GM23338 (cell line): ENCODE measurements at regions not wholly inside any gene's neighbourhood (a gene's known extent, or its start where the extent isn't known, plus 50 kb on each side); places are given as distances from the start of the nearest gene placed in this dataset.

Experiments
- ATAC-seq: fragments of 200-7000 bp; cut with Tn5 transposase; 3 replicates; pipeline ENCODE4 v1.9.1; 2020
- DNase-seq: peaks from one replicate; pipeline ENCODE4 v3.0.0-alpha.2; 2015; ENCODE audit warnings: low spot score
- H2AFZ ChIP-seq: fragments of 200-600 bp; sonication (generic); 2 replicates; pipeline ENCODE4 v1.8.0; 2016; ENCODE audit warnings: antibody characterized with exemption, mild to moderate bottlenecking, moderate library complexity
- H3F3A ChIP-seq: fragments of 200-600 bp; sonication (generic); replicated peaks from 2 replicates; pipeline ENCODE4 v1.8.0; 2017; ENCODE audit warnings: antibody characterized with exemption, mixed run types, low read depth
- H3K27ac ChIP-seq: fragments of 200-600 bp; sonication (generic); 2 replicates; pipeline ENCODE4 v1.6.1; 2016; ENCODE audit warnings: low read depth
- H3K27me3 ChIP-seq: fragments of 200-600 bp; sonication (generic); 2 replicates; pipeline ENCODE4 v1.8.0; 2016; ENCODE audit warnings: mild to moderate bottlenecking, mixed run types, moderate library complexity; ENCODE audit not compliant: insufficient read depth
- H3K36me3 ChIP-seq: fragments of 200-600 bp; sonication (generic); 2 replicates; pipeline ENCODE4 v1.8.0; 2016; ENCODE audit warnings: mild to moderate bottlenecking; ENCODE audit not compliant: insufficient read depth
- H3K4me1 ChIP-seq: fragments of 200-600 bp; sonication (generic); 2 replicates; pipeline ENCODE4 v1.8.0; 2016; ENCODE audit warnings: mild to moderate bottlenecking, moderate library complexity; ENCODE audit not compliant: insufficient read depth
- H3K4me2 ChIP-seq: fragments of 200-600 bp; sonication (generic); 2 replicates; pipeline ENCODE4 v1.7.1; 2017; ENCODE audit warnings: mixed run types
- H3K4me3 ChIP-seq: fragments of 200-600 bp; sonication (generic); 2 replicates; pipeline ENCODE4 v1.6.1; 2016; ENCODE audit warnings: mixed run types
- H3K79me2 ChIP-seq: fragments of 200-600 bp; sonication (generic); replicated peaks from 2 replicates; pipeline ENCODE4 v1.8.0; 2017; ENCODE audit warnings: mild to moderate bottlenecking; ENCODE audit not compliant: insufficient read depth
- H3K9me2 ChIP-seq: fragments of 200-600 bp; sonication (generic); 2 replicates; pipeline ENCODE4 v1.8.0; 2017; ENCODE audit not compliant: insufficient read depth
- H4K20me1 ChIP-seq: fragments of 200-600 bp; sonication (generic); replicated peaks from 2 replicates; pipeline ENCODE4 v1.8.0; 2017; ENCODE audit warnings: mild to moderate bottlenecking; ENCODE audit not compliant: insufficient read depth
- H3K27ac Mint-ChIP-seq: 2 replicates; pipeline ENCODE4 v1.8.0; 2020; ENCODE audit warnings: inconsistent platforms, mild to moderate bottlenecking, moderate library complexity, mixed read lengths
- H3K27me3 Mint-ChIP-seq: 3 replicates; pipeline ENCODE4 v1.8.0; 2022; ENCODE audit warnings: low read depth, mild to moderate bottlenecking, moderate library complexity, mixed read lengths, inconsistent platforms; ENCODE audit not compliant: insufficient read depth, poor library complexity
- H3K36me3 Mint-ChIP-seq: 3 replicates; pipeline ENCODE4 v1.8.0; 2021; ENCODE audit warnings: low read depth, mild to moderate bottlenecking, inconsistent platforms, moderate library complexity, mixed read lengths
- H3K4me1 Mint-ChIP-seq: 3 replicates; pipeline ENCODE4 v1.8.0; 2020; ENCODE audit warnings: mild to moderate bottlenecking, inconsistent platforms, mixed read lengths
- H3K4me3 Mint-ChIP-seq: 3 replicates; pipeline ENCODE4 v1.8.0; 2021; ENCODE audit warnings: moderate library complexity, mild to moderate bottlenecking, inconsistent platforms, mixed read lengths
- H3K9me3 Mint-ChIP-seq: 3 replicates; pipeline ENCODE4 v1.8.0; 2020; ENCODE audit warnings: moderate library complexity, mild to moderate bottlenecking, inconsistent platforms, mixed read lengths
- CREB1 ChIP-seq: fragments of 250-450 bp; sonication (Bioruptor Pico); IDR thresholded peaks from 2 replicates; pipeline ENCODE4 v1.5.0; 2020; ENCODE audit warnings: low read depth, mild to moderate bottlenecking, moderate library complexity
- CTCF ChIP-seq, 2 experiments: fragments of 200-600 bp in 1 of 2; sonication (generic) in 1 of 2; conservative IDR thresholded peaks; 2 replicates each; pipeline versions ENCODE4 v1.5.1 to v1.6.1; 2016 to 2017; ENCODE audit warnings: antibody characterized with exemption in 2 of 2, low read depth in 2 of 2, mild to moderate bottlenecking in 2 of 2, moderate library complexity in 1 of 2
- EZH2 ChIP-seq: fragments of 200-600 bp; sonication (generic); IDR thresholded peaks from one replicate; pipeline ENCODE4 v1.8.0; 2017; ENCODE audit warnings: antibody characterized with exemption, mild to moderate bottlenecking, low read depth; ENCODE audit not compliant: unreplicated experiment
- EZH2phosphoT487 ChIP-seq: fragments of 200-600 bp; sonication (generic); IDR thresholded peaks from one replicate; pipeline ENCODE4 v1.8.1; 2018; ENCODE audit warnings: antibody characterized with exemption; ENCODE audit not compliant: unreplicated experiment
- JUNB ChIP-seq: IDR thresholded peaks from one replicate; pipeline ENCODE4 v1.6.1; 2016; ENCODE audit warnings: antibody characterized with exemption; ENCODE audit not compliant: unreplicated experiment
- NANOG ChIP-seq: IDR thresholded peaks from 2 replicates; pipeline ENCODE4 v1.6.1; 2016; ENCODE audit warnings: antibody characterized with exemption, borderline replicate concordance
- POLR2AphosphoS5 ChIP-seq: IDR thresholded peaks from 2 replicates; pipeline ENCODE4 v1.6.1; 2016; ENCODE audit warnings: antibody characterized with exemption, low read depth
- STAT1 ChIP-seq: IDR thresholded peaks from one replicate; pipeline ENCODE4 v1.6.1; 2016; ENCODE audit warnings: antibody characterized with exemption; ENCODE audit not compliant: unreplicated experiment
- ZNF114 ChIP-seq: fragments of 250-450 bp; sonication (Bioruptor Pico); IDR thresholded peaks from 2 replicates; pipeline ENCODE4 v1.5.0; 2020; ENCODE audit warnings: mild to moderate bottlenecking, moderate library complexity
- ZNF331 ChIP-seq: fragments of 250-450 bp; sonication (Bioruptor Pico); IDR thresholded peaks from 2 replicates; pipeline ENCODE4 v1.5.0; 2020; ENCODE audit warnings: low read depth, mild to moderate bottlenecking, moderate library complexity
- TF ChIP-seq, protein P1 (sequence below): IDR thresholded peaks from one replicate; pipeline ENCODE4 v1.6.1; 2018; ENCODE audit warnings: antibody characterized with exemption; ENCODE audit not compliant: unreplicated experiment
- TF ChIP-seq, protein P2 (sequence below): IDR thresholded peaks from 2 replicates; pipeline ENCODE4 v1.6.1; 2016; ENCODE audit warnings: antibody characterized with exemption
- TF ChIP-seq, protein P3 (sequence below): fragments of 250-450 bp; sonication (Bioruptor Pico); IDR thresholded peaks from 2 replicates; pipeline ENCODE4 v1.5.0; 2020; ENCODE audit warnings: mild to moderate bottlenecking, moderate library complexity

DNA sequence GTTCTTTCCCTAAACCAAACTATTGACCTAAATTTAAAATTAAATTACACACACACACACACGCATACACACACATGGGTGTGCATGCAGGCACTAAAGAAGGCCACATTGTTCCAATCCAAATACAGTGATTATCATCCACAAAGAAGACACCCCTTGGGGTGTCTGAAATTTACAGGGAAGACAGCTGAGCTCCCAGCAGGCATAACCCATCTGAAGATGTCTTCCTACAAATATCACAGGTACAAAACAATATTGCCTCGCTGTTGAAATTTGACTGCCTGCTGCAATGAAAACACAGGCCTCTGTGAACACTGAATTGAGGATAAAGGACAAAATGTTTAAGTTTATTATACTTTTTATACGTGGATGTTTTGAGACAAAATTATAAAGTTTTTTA, 50.2 kb upstream of the SLC7A11 start:
- Histone ChIP-seq H3K4me3 (no peak overlapping the region), H3K4me1 (no peaks in the 10 kb centered on the region), H3F3A (no peaks in the 10 kb centered on the region), H3K79me2 (no peaks in the 10 kb centered on the region), H3K27ac (no peak overlapping the region), H3K27me3 (no peaks in the 10 kb centered on the region), H3K36me3 (no peaks in the 10 kb centered on the region), H4K20me1 (no peaks in the 10 kb centered on the region), H3K4me2 (no peak overlapping the region), H2AFZ (no peak overlapping the region), H3K9me2 (no peaks in the 10 kb centered on the region)
- DNase-seq (no peak), ATAC-seq (no peak)
- no peak overlapping the region for H3K27ac Mint-ChIP-seq
- H3K9me3 Mint-ChIP-seq = no peaks in the 10 kb centered on the region
- no peaks in the 10 kb centered on the region for H3K4me1 Mint-ChIP-seq
- H3K36me3 Mint-ChIP-seq = no peaks in the 10 kb centered on the region
- no peaks in the 10 kb centered on the region for H3K27me3 Mint-ChIP-seq
- H3K4me3 Mint-ChIP-seq = no peak overlapping the region
- no peak for TF ChIP-seq NANOG
- no peak for TF ChIP-seq CTCF (conservative IDR thresholded peaks at IDR 0.05; ENCODE audit: low read depth in 2 of 2)
- TF ChIP-seq, protein P1, sequence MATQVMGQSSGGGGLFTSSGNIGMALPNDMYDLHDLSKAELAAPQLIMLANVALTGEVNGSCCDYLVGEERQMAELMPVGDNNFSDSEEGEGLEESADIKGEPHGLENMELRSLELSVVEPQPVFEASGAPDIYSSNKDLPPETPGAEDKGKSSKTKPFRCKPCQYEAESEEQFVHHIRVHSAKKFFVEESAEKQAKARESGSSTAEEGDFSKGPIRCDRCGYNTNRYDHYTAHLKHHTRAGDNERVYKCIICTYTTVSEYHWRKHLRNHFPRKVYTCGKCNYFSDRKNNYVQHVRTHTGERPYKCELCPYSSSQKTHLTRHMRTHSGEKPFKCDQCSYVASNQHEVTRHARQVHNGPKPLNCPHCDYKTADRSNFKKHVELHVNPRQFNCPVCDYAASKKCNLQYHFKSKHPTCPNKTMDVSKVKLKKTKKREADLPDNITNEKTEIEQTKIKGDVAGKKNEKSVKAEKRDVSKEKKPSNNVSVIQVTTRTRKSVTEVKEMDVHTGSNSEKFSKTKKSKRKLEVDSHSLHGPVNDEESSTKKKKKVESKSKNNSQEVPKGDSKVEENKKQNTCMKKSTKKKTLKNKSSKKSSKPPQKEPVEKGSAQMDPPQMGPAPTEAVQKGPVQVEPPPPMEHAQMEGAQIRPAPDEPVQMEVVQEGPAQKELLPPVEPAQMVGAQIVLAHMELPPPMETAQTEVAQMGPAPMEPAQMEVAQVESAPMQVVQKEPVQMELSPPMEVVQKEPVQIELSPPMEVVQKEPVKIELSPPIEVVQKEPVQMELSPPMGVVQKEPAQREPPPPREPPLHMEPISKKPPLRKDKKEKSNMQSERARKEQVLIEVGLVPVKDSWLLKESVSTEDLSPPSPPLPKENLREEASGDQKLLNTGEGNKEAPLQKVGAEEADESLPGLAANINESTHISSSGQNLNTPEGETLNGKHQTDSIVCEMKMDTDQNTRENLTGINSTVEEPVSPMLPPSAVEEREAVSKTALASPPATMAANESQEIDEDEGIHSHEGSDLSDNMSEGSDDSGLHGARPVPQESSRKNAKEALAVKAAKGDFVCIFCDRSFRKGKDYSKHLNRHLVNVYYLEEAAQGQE = no peak
- no peak for TF ChIP-seq JUNB
- no peak for TF ChIP-seq STAT1
- TF ChIP-seq ZNF114 (CRISPR knock-in tag) = no peak
- no peak for TF ChIP-seq ZNF331 (CRISPR knock-in tag)
- no peak for TF ChIP-seq EZH2
- TF ChIP-seq CREB1 (CRISPR knock-in tag) = no peak
- TF ChIP-seq, protein P2, sequence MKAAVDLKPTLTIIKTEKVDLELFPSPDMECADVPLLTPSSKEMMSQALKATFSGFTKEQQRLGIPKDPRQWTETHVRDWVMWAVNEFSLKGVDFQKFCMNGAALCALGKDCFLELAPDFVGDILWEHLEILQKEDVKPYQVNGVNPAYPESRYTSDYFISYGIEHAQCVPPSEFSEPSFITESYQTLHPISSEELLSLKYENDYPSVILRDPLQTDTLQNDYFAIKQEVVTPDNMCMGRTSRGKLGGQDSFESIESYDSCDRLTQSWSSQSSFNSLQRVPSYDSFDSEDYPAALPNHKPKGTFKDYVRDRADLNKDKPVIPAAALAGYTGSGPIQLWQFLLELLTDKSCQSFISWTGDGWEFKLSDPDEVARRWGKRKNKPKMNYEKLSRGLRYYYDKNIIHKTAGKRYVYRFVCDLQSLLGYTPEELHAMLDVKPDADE = no peak
- no peak for TF ChIP-seq EZH2phosphoT487
- TF ChIP-seq, protein P3, sequence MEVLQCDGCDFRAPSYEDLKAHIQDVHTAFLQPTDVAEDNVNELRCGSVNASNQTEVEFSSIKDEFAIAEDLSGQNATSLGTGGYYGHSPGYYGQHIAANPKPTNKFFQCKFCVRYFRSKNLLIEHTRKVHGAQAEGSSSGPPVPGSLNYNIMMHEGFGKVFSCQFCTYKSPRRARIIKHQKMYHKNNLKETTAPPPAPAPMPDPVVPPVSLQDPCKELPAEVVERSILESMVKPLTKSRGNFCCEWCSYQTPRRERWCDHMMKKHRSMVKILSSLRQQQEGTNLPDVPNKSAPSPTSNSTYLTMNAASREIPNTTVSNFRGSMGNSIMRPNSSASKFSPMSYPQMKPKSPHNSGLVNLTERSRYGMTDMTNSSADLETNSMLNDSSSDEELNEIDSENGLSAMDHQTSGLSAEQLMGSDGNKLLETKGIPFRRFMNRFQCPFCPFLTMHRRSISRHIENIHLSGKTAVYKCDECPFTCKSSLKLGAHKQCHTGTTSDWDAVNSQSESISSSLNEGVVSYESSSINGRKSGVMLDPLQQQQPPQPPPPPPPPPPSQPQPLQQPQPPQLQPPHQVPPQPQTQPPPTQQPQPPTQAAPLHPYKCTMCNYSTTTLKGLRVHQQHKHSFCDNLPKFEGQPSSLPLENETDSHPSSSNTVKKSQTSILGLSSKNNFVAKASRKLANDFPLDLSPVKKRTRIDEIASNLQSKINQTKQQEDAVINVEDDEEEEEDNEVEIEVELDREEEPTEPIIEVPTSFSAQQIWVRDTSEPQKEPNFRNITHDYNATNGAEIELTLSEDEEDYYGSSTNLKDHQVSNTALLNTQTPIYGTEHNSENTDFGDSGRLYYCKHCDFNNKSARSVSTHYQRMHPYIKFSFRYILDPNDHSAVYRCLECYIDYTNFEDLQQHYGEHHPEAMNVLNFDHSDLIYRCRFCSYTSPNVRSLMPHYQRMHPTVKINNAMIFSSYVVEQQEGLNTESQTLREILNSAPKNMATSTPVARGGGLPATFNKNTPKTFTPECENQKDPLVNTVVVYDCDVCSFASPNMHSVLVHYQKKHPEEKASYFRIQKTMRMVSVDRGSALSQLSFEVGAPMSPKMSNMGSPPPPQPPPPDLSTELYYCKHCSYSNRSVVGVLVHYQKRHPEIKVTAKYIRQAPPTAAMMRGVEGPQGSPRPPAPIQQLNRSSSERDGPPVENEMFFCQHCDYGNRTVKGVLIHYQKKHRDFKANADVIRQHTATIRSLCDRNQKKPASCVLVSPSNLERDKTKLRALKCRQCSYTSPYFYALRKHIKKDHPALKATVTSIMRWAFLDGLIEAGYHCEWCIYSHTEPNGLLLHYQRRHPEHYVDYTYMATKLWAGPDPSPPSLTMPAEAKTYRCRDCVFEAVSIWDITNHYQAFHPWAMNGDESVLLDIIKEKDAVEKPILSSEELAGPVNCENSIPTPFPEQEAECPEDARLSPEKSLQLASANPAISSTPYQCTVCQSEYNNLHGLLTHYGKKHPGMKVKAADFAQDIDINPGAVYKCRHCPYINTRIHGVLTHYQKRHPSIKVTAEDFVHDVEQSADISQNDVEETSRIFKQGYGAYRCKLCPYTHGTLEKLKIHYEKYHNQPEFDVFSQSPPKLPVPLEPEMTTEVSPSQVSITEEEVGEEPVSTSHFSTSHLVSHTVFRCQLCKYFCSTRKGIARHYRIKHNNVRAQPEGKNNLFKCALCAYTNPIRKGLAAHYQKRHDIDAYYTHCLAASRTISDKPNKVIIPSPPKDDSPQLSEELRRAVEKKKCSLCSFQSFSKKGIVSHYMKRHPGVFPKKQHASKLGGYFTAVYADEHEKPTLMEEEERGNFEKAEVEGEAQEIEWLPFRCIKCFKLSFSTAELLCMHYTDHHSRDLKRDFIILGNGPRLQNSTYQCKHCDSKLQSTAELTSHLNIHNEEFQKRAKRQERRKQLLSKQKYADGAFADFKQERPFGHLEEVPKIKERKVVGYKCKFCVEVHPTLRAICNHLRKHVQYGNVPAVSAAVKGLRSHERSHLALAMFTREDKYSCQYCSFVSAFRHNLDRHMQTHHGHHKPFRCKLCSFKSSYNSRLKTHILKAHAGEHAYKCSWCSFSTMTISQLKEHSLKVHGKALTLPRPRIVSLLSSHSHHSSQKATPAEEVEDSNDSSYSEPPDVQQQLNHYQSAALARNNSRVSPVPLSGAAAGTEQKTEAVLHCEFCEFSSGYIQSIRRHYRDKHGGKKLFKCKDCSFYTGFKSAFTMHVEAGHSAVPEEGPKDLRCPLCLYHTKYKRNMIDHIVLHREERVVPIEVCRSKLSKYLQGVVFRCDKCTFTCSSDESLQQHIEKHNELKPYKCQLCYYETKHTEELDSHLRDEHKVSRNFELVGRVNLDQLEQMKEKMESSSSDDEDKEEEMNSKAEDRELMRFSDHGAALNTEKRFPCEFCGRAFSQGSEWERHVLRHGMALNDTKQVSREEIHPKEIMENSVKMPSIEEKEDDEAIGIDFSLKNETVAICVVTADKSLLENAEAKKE (CRISPR knock-in tag) = no peak
- TF ChIP-seq POLR2AphosphoS5 = no peak
